ENCODE measurements at regions not wholly inside any gene's neighbourhood (a gene's known extent, or its start where the extent isn't known, plus 50 kb on each side); places are given as distances from the start of the nearest gene placed in this dataset.

- TF ChIP-seq EZH2 (IDR thresholded peaks at IDR 0.05; ENCODE audit: low read depth, unreplicated experiment) = no peak
- no peak for TF ChIP-seq CTCF (conservative IDR thresholded peaks at IDR 0.05; ENCODE audit: low read depth in 2 of 2)
- no peak for TF ChIP-seq POLR2AphosphoS5 (IDR thresholded peaks at IDR 0.05; ENCODE audit: low read depth)
- TF ChIP-seq REST (IDR thresholded peaks at IDR 0.05; ENCODE audit: unreplicated experiment) = no peak
- TF ChIP-seq EZH2phosphoT487 (IDR thresholded peaks at IDR 0.05; ENCODE audit: unreplicated experiment) = no peak
- no peak for TF ChIP-seq CREB1 (CRISPR knock-in tag; IDR thresholded peaks at IDR 0.05; ENCODE audit: low read depth)
- no peak for TF ChIP-seq ZNF331 (CRISPR knock-in tag; IDR thresholded peaks at IDR 0.05; ENCODE audit: low read depth)
- TF ChIP-seq JUNB (IDR thresholded peaks at IDR 0.05; ENCODE audit: unreplicated experiment) = no peak
- TF ChIP-seq ZNF462 (CRISPR knock-in tag; IDR thresholded peaks at IDR 0.05) = no peak
- TF ChIP-seq STAT1 (IDR thresholded peaks at IDR 0.05; ENCODE audit: unreplicated experiment) = no peak
- TF ChIP-seq ZNF114 (CRISPR knock-in tag; IDR thresholded peaks at IDR 0.05) = no peak
Observed at GRCh38 chr17:65340401-65340800, 203.2 kb downstream of the RGS9 start.
